LHCN-M2 (cell line): ENCODE measurements at regions not wholly inside any gene's neighbourhood (a gene's known extent, or its start where the extent isn't known, plus 50 kb on each side); places are given as distances from the start of the nearest gene placed in this dataset.
A peak's percentile ranks its signal among the peaks of the same experiment; 100 is the strongest.

Experiments
- DNase-seq: peaks from one replicate; pipeline ENCODE4 v3.0.0-alpha.2; 2012; ENCODE audit warnings: low read depth

DNA sequence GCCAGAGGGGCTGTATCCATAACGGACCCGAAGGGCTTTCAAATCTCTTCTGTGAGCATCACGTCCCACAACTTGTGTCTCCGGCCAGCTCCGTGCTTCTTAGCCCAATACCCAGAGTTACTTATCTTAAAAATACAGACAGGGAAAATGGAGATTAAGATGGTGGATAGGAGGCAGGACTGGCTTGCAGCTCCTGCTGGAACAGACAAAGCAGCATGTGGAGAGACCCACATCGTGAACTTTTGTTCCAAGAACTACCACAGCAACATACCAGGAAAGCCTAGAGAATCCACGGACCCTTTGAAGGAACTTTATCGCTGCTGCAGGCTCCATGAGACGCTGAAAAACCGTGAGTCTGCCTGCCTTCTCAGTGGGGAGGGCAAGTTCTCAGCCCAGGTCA is 113.7 kb downstream of the RNASET2 start:
- no peak for DNase-seq

GRCh38 chr6:166841216-166841615 is 115.1 kb downstream of the RNASET2 start:
- no peak for DNase-seq

DNA sequence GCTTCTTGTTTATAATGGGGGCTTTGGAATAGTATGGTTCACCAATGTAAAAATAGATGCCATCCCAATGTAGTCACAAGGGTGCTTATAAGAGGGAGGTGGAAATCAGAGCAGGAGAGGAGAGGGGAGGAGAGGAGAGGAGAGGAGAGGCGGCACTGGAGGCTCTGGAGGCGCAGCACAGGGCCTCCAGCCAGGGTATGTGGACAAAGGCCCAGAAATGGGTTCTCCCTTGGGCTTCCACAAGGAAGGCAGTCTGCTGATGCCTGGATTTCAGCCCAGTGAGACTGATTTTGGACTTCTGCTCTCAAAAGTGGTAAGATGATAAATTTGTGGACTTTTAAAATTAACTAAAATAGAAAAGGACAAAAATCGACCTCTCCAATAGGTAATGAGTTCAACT is 116.8 kb downstream of the RNASET2 start:
- no peak for DNase-seq

DNA sequence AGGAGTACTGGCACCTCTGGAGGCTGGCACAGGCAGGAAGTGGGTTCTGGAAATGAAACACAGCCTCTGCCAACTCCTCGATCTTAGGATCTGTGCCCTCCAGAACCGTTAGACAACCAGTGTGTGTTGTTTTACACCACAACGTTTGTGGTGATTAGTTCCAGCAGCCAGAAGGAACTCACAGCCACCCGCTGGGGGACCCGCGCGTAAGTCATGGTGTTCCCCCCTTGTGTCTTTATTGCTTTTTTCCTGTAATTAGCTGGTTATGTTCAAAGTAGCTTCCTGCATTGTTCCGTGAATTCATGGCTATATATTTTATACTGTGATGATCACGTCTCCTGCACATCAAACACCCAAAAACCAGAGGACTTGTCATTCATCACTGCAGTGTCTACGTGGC is 117.4 kb downstream of the RNASET2 start:
- DNase-seq: no peak

- DNase-seq: no peak
Observed at GRCh38 chr6:166836785-166837718, 119.3 kb downstream of the RNASET2 start.

DNA sequence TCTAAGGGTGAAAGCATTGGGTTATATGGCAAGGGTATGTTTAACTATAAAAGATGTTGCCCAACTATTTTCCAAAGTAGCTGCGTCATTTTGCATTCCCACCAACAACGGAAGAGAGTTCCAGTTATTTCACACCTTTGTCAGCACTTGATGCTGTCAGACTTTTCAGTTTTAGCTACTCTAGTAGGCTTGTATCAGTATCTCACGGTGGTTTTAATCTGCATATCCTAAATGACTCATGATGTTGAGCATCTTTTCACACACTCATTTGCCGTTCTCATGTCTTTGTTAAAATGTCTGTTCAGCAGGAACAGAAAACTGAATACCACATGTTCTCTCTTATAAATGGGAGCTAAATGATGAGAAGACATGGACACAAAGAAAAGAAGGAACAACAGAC is 122.3 kb downstream of the RNASET2 start:
- DNase-seq: no peak

DNA sequence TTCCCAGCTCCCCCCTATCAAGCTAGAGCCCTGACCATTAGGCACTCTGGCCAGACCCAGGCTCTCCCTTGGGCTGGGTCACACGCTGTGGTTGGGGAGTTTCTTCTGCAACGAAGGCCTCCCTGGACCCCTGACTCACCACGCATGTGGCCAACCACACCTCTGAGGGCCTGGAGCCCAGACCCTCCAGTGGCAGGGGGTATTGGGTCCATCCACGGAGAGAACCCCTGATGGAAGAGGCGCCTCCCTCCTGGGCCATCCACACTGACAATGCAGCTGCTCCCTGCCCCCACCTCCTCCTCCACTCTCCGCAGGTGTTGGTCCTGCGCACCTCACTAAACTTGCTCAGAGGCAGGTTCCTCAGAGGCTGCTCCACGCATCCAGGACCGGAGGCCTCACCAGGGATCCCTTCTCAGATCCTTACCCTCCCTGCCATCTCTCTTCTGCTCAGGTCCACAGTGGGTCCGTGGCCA is 125.4 kb downstream of the RNASET2 start:
- no peak for DNase-seq

- DNase-seq: no peak
Observed at GRCh38 chr6:166830185-166830890, 126.0 kb downstream of the RNASET2 start.

- no peak for DNase-seq
Observed at GRCh38 chr6:166826264-166826663, 130.1 kb downstream of the RNASET2 start.

DNA sequence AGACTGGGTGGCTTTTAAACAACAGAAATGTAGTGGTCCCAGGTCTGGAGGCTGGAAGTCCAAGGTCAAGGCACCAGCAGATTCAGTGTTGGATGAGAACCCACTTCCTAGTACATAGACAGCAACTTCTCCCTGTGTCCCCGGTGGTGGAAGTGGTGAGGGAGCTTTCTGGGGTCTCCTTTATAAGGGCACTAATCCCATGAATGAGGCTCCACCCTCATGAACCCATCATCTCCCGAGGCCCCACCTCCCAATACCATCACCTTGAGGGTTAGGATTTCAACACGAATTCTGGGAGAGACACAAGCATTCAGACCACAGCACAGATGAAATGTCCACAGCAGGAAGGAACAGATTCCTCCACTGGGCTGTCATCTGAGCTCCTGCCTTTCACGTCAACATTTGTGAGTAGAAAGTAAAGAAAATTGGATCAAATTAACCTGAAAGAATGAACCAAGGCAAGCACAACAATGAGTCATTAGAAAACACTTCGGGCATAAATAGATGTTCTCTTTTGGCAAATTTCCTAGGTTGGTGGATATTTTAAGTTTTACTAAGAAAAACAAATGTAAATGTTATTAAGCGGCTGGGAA is 130.7 kb downstream of the RNASET2 start:
- peak; percentile 47 for DNase-seq

DNA sequence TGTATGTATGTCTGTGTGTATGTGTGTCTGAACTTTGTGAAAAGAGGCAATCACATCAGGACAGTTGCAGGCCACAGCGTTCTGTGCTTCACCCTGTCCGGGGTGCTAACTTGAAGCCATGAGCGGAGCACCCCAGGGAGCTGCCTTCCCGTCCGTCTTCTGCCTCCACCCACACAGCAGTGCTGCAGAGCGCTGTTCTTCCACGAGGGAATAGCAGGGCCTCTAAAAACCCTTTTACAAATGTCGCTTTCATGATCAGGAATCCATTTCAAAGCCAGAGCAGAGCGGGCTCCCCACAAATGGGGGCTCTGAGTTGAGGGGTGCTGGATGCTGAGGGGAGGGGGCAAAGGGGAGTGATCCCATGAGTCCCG is 131.5 kb downstream of the RNASET2 start:
- no peak for DNase-seq

DNA sequence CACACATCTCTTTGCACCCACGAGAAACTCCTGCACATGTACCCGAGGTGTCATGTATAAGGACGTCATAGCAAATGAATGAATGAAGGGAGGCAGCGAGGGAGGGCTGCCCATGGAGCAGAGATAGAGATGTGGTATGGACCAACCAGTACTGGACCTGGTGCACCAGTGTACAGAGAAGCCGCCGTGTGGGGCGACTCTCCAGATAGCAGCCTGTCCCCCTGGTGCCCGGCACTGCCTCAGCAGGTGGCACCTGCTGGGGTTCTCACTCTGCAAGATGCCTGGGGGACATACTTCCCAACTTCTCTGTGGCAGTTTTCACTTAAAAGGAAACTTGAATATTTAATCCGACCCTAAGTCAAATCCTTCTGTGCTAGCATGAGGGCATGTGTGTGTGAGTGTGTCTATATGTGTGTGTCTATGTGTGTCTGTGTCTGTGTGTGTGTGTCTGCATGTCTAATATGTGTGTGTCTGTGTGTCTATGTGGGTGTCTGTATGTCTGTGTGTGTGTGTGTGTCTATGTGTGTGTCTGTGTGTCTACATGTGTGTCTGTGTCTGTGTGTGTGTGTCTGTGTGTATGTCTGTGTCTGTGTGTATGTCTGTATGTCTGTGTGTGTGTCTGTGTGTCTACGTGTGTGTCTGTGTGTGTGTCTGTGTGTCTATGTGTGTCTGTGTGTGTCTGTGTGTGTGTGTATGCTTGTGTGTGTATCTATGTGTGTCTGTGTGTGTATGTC is 132.0 kb downstream of the RNASET2 start:
- no peak for DNase-seq

DNA sequence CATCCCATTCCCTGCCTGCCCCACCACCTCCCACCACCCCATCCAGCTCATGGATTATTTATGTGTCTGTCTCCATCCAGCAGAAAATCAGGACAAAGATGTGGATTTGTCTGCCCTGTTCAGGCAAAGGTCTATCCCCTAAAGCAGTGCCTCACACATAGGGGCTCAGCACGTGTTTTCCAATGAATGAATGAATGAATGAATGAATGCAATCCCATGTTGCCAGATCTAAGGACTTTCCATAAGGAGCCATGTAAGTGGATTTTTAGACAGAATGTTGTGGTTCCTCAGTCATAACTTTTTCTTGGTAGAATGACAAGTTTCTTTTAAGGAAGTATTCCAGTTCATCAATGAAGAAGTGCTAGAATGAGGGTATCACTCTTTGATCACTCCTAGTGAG is 133.7 kb downstream of the RNASET2 start:
- DNase-seq: no peak

DNA sequence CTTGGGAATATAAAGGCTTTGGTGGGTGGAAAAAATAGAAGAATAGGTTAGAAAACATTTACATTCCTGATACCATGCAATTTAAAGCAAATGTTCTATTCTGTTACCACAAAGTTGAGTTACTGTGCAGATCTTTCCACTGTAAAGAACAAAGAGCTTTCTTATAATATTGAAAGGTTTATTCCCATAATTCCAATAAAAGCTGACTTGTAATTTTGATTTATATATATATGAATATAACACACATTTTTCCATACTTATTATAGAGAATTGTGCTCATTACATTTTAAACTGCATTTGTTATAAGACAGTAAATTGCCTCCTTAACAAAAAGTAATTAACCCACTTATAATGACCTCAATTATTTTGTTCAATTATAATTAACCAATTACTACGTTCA is 135.9 kb downstream of the RNASET2 start:
- DNase-seq: no peak

GRCh38 chr6:166820070-166820469 is 136.3 kb downstream of the RNASET2 start:
- DNase-seq: no peak

GRCh38 chr6:166815629-166816028 is 140.7 kb downstream of the RNASET2 start:
- DNase-seq: no peak

DNA sequence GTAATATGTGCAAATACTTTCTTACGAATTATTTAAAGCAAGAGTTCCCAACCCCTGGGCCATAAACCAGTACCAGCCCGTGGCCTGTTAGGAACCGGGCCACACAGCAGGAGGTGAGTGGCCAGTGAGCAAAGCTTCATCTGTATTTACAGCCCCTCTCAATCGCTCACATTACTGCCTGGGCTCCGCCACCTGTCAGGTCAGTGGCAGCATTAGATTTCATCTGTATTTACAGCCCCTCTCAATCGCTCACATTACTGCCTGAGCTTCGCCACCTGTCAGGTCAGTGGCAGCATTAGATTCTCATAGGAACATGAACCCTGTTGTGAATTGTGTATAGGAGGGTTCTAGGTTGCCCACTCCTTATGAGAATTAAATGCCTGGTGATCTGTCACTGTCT is 142.0 kb downstream of the RNASET2 start:
- no peak for DNase-seq

- no peak for DNase-seq
Observed at GRCh38 chr6:166813461-166813860, 142.9 kb downstream of the RNASET2 start.

DNA sequence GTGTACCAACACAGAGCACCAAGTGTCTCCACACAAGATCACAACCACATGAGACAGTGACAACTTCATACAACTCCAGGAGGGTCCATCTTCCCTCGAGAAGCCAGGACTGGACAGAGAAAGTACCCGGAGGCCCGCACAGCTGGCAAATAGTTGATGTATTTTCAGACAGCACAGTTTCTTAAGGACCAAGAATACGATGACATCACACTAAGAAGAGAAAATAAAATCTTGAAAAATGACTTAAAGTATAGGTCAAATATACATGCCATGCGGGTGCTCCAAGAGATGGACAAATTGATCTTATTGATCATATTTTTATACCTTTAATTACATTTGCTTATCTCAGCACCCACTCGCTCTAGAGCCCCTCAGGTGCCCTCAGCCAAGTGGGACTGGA is 145.5 kb downstream of the RNASET2 start:
- DNase-seq: no peak

DNA sequence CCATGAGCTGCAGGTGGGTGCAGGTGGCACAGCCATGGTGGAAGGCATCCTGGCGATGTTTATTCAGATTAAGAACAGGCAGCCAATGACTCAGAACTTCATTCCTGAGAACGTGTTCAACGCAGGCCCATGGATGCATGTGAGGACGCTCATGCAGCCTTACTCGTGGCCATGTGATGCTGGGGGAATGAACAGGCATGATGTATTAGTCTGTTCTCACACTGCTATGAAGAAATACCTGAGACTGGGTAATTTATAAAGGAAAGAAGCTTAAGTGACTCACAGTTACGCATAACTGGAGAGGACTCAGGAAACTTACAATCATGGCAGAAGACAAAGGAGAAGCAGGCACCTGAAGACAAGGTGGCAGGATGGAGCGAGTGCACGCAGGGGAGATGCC is 146.6 kb downstream of the RNASET2 start:
- no peak for DNase-seq

DNA sequence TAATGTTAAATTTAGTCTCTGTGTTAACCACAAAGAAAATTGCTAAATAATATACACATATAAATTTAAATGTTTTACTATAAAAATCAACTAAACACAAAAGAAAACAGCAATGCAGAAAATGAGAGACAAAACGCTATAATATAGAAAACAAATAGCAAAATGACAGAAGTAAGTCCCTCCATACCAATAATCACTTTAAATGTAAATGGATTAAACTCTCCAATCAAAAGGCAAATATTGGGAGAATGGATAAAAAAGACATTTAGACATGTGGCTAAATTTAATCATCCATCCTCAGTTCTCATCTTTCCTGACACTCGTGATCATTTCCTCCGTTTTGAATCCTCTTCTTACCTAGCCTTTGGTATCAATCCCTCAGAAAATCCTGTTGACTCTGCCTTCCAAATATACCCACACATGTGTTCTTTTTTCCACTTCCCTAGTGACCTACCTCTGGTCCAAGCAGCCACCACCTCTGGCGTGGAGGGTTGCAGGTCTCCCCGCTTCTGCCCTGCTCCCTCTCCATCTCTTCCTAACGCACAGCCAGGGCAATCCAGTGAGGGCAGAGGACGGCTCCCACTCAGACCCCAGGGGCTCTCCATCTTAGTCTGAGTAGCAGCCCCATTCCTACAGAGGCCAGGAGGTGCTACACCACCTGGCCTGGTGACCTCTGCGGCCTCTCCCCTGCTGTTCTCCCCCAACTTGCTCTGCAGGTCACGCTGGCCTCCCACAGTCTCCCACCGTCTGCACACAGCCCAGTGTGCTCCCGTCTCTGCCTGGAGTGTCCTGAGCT is 149.2 kb downstream of the RNASET2 start:
- no peak for DNase-seq
